H1 (cell line): ENCODE measurements at regions not wholly inside any gene's neighbourhood (a gene's known extent, or its start where the extent isn't known, plus 50 kb on each side); places are given as distances from the start of the nearest gene placed in this dataset.

Source experiments
- CTCF ChIA-PET: fragments of 300-600 bp; sonication (Branson Sonifier 250); formaldehyde crosslinking; loops from one replicate; lab custom pipeline; 2021; ENCODE audit not compliant: partially characterized antibody; lab: Charles Lee
- POLR2A ChIA-PET: fragments of 300-600 bp; sonication (Branson Sonifier 250); formaldehyde crosslinking; loops from one replicate; lab custom pipeline; 2021; ENCODE audit warnings: inconsistent platforms; ENCODE audit not compliant: partially characterized antibody; lab: Charles Lee
- DNase-seq, 2 experiments: peaks; one replicate each; pipeline versions ENCODE4 v3.0.0 to v3.0.0-alpha.2; 2010 to 2022; ENCODE audit warnings: low spot score in 2 of 2, low read depth in 1 of 2, mixed read lengths in 1 of 2
- FAIRE-seq: peaks from 2 replicates; lab custom pipeline; 2011; peaks lifted over from hg19 to GRCh38; lab: Jason Lieb, UNC
- H2AFZ ChIP-seq: 2 replicates; pipeline ENCODE4 v1.8.1; 2012; ENCODE audit warnings: low read length, inconsistent platforms
- H2AK5ac ChIP-seq: 2 replicates; pipeline ENCODE4 v1.6.1; 2013; ENCODE audit warnings: low read depth, low read length
- H2BK120ac ChIP-seq: replicated peaks from 2 replicates; pipeline ENCODE3; 2013; ENCODE audit warnings: low read depth, low read length, inconsistent platforms
- H2BK12ac ChIP-seq: 2 replicates; pipeline ENCODE4 v1.6.1; 2013; ENCODE audit warnings: low read depth, low read length
- H2BK15ac ChIP-seq: 2 replicates; pipeline ENCODE4 v1.6.1; 2013; ENCODE audit warnings: low read length
- H2BK20ac ChIP-seq: 2 replicates; pipeline ENCODE4 v1.6.1; 2013; ENCODE audit warnings: low read length
- H2BK5ac ChIP-seq: 2 replicates; pipeline ENCODE4 v1.6.1; 2013; ENCODE audit warnings: low read depth, low read length
- H3K14ac ChIP-seq: 2 replicates; pipeline ENCODE4 v1.6.1; 2013; ENCODE audit warnings: inconsistent platforms; ENCODE audit not compliant: insufficient read length
- H3K18ac ChIP-seq: 2 replicates; pipeline ENCODE4 v1.6.1; 2013; ENCODE audit warnings: low read length; ENCODE audit errors: extremely low read depth
- H3K23ac ChIP-seq: 2 replicates; pipeline ENCODE4 v1.6.1; 2013; ENCODE audit warnings: inconsistent platforms; ENCODE audit not compliant: insufficient read length
- H3K23me2 ChIP-seq: 2 replicates; pipeline ENCODE4 v1.6.1; 2013; ENCODE audit warnings: low read depth, low read length
- H3K27ac ChIP-seq: 2 replicates; pipeline ENCODE4 v1.6.1; 2011; ENCODE audit warnings: low read depth, low read length, inconsistent platforms
- H3K27me3 ChIP-seq, 4 experiments: replicated peaks in 1 of 4; 1 replicate in 1 of 4; 2 replicates in 3 of 4; pipeline versions ENCODE4 v1.6.1 to v1.8.1; 2011 to 2013; ENCODE audit warnings: low read length in 3 of 4, mild to moderate bottlenecking in 3 of 4, inconsistent platforms in 2 of 4, mixed read lengths in 2 of 4, moderate library complexity in 1 of 4; ENCODE audit not compliant: control insufficient read depth in 3 of 4, insufficient read depth in 3 of 4; ENCODE audit errors: extremely low read depth in 1 of 4
- H3K36me3 ChIP-seq, 4 experiments: 2 replicates each; pipeline versions ENCODE4 v1.6.1 to v1.8.1; 2011 to 2013; ENCODE audit warnings: mild to moderate bottlenecking in 4 of 4, low read length in 3 of 4, moderate library complexity in 2 of 4, control low read depth in 1 of 4, inconsistent platforms in 1 of 4; ENCODE audit not compliant: insufficient read depth in 4 of 4, control insufficient read depth in 2 of 4
- H3K4ac ChIP-seq: replicated peaks from 2 replicates; pipeline ENCODE3; 2013; ENCODE audit warnings: low read length, low read depth, mixed read lengths, inconsistent platforms; ENCODE audit not compliant: insufficient read length
- H3K4me1 ChIP-seq, 4 experiments: replicated peaks in 1 of 4; 1 replicate in 1 of 4; 2 replicates in 3 of 4; pipeline versions ENCODE4 v1.6.1 to v1.8.1; 2011 to 2013; ENCODE audit warnings: low read length in 3 of 4, inconsistent platforms in 2 of 4, mixed read lengths in 1 of 4; ENCODE audit not compliant: insufficient read depth in 4 of 4, control insufficient read depth in 3 of 4
- H3K4me2 ChIP-seq, 2 experiments: 2 replicates each; pipeline versions ENCODE4 v1.6.1 to v1.8.1; 2011 to 2013; ENCODE audit warnings: low read depth in 2 of 2, low read length in 2 of 2, control low read depth in 1 of 2, inconsistent platforms in 1 of 2, mild to moderate bottlenecking in 1 of 2; ENCODE audit not compliant: insufficient read depth in 1 of 2
- H3K4me3 ChIP-seq, 4 experiments: fragments of 200-600, 300-600 bp in 1 of 4; sonication (generic), shearing (Covaris generic), sonication (Bioruptor Twin) in 1 of 4; 2 replicates each; pipeline versions ENCODE4 v1.5.1 to v1.8.1; 2011 to 2016; ENCODE audit warnings: low read length in 4 of 4, low read depth in 3 of 4, control low read depth in 2 of 4, inconsistent platforms in 2 of 4, mild to moderate bottlenecking in 2 of 4, mixed read lengths in 1 of 4, moderate library complexity in 1 of 4; ENCODE audit not compliant: insufficient read depth in 2 of 4; ENCODE audit errors: extremely low read depth in 1 of 4
- H3K56ac ChIP-seq: replicated peaks from 2 replicates; pipeline ENCODE3; 2013; ENCODE audit warnings: low read depth, mild to moderate bottlenecking, mixed read lengths, low read length, inconsistent platforms; ENCODE audit not compliant: insufficient read length
- H3K79me1 ChIP-seq: 2 replicates; pipeline ENCODE4 v1.6.1; 2013; ENCODE audit warnings: low read depth, low read length, control low read depth
- H3K79me2 ChIP-seq, 2 experiments: 2 replicates each; pipeline versions ENCODE4 v1.6.1 to v1.8.1; 2012 to 2013; ENCODE audit warnings: low read length in 2 of 2, mild to moderate bottlenecking in 2 of 2, inconsistent platforms in 1 of 2; ENCODE audit not compliant: insufficient read depth in 2 of 2, control insufficient read depth in 1 of 2
- H3K9ac ChIP-seq, 4 experiments: replicated peaks in 1 of 4; 1 replicate in 1 of 4; 2 replicates in 3 of 4; pipeline versions ENCODE4 v1.6.1 to v1.8.1; 2011 to 2013; ENCODE audit warnings: low read depth in 3 of 4, low read length in 3 of 4, control low read depth in 2 of 4, mild to moderate bottlenecking in 2 of 4, moderate library complexity in 2 of 4, inconsistent platforms in 1 of 4; ENCODE audit errors: extremely low read depth in 1 of 4
- H3K9me3 ChIP-seq, 2 experiments: 2 replicates each; pipeline versions ENCODE4 v1.6.1 to v1.8.1; 2012 to 2013; ENCODE audit warnings: mild to moderate bottlenecking in 2 of 2, moderate library complexity in 2 of 2, control low read depth in 1 of 2, inconsistent platforms in 1 of 2, low read depth in 1 of 2, low read length in 1 of 2, mixed read lengths in 1 of 2; ENCODE audit not compliant: insufficient read depth in 2 of 2
- H4K20me1 ChIP-seq, 2 experiments: replicated peaks in 1 of 2; 2 replicates each; pipeline versions ENCODE3 to v1.8.1; 2011 to 2013; ENCODE audit warnings: inconsistent platforms in 2 of 2, low read length in 2 of 2, mild to moderate bottlenecking in 1 of 2; ENCODE audit not compliant: insufficient read depth in 2 of 2, control insufficient read depth in 1 of 2
- H4K5ac ChIP-seq: 2 replicates; pipeline ENCODE4 v1.6.1; 2013; ENCODE audit warnings: low read length, low read depth, mixed read lengths, inconsistent platforms; ENCODE audit not compliant: insufficient read length
- H4K8ac ChIP-seq: 2 replicates; pipeline ENCODE4 v1.8.0; 2013; ENCODE audit warnings: mild to moderate bottlenecking, moderate library complexity, low read length, inconsistent platforms; ENCODE audit not compliant: insufficient read depth; ENCODE audit errors: extremely low read depth
- H4K91ac ChIP-seq: replicated peaks from 2 replicates; pipeline ENCODE3; 2013; ENCODE audit warnings: low read length, mixed read lengths, inconsistent platforms; ENCODE audit not compliant: insufficient read length
- CBX5 ChIP-seq: fragments of 300-800, 300-1000 bp; sonication (generic); IDR thresholded peaks from 2 replicates; pipeline ENCODE4 v1.7.1; 2016; ENCODE audit warnings: antibody characterized with exemption, low read length, low read depth
- CHD1 ChIP-seq: IDR thresholded peaks from 2 replicates; pipeline ENCODE4 v1.6.1; 2012; ENCODE audit warnings: low read depth, low read length, improper control_type of control experiment
- CHD2 ChIP-seq: IDR thresholded peaks from 2 replicates; pipeline ENCODE4 v1.6.1; 2012; ENCODE audit warnings: low read length, improper control_type of control experiment
- KDM1A ChIP-seq: fragments of 200-600, 300-600 bp; sonication (generic); IDR thresholded peaks from 2 replicates; pipeline ENCODE4 v1.7.1; 2016; ENCODE audit warnings: mild to moderate bottlenecking, low read length, borderline replicate concordance
- KDM4A ChIP-seq: IDR thresholded peaks from one replicate; pipeline ENCODE4 v1.7.1; 2012; ENCODE audit warnings: low read depth, mild to moderate bottlenecking, moderate library complexity, low read length, inconsistent platforms; ENCODE audit not compliant: severe bottlenecking
- NANOG ChIP-seq: IDR thresholded peaks from 2 replicates; pipeline ENCODE4 v1.6.1; 2011; ENCODE audit warnings: low read length, low read depth, mild to moderate bottlenecking, inconsistent platforms; ENCODE audit not compliant: insufficient read depth, poor library complexity, severe bottlenecking
- PHF8 ChIP-seq: fragments of 200-600 bp; sonication (generic); conservative IDR thresholded peaks from 2 replicates; pipeline ENCODE4 v1.7.1; 2012; ENCODE audit warnings: low read depth, mild to moderate bottlenecking, inconsistent platforms, low read length, moderate library complexity
- POLR2A ChIP-seq, 2 experiments: IDR thresholded peaks; 1 replicate in 1 of 2; 2 replicates in 1 of 2; pipeline ENCODE4 v1.6.1; 2011; ENCODE audit warnings: low read depth in 2 of 2, low read length in 2 of 2, mild to moderate bottlenecking in 2 of 2; ENCODE audit errors: control extremely low read depth in 1 of 2
- POLR2AphosphoS5 ChIP-seq: IDR thresholded peaks from 2 replicates; pipeline ENCODE4 v1.6.1; 2011; ENCODE audit warnings: low read depth, low read length
- RNF2 ChIP-seq: fragments of 200-900, 300-1000 bp; sonication (generic); IDR thresholded peaks from 2 replicates; pipeline ENCODE4 v1.7.1; 2016; ENCODE audit warnings: borderline replicate concordance, low read depth, mild to moderate bottlenecking, antibody characterized with exemption, low read length; ENCODE audit not compliant: poor library complexity, severe bottlenecking; ENCODE audit errors: missing control alignments
- SRF ChIP-seq: IDR thresholded peaks from 2 replicates; pipeline ENCODE4 v1.6.1; 2011; ENCODE audit warnings: mild to moderate bottlenecking, low read depth, low read length, moderate library complexity
- YY1 ChIP-seq: IDR thresholded peaks from 2 replicates; pipeline ENCODE4 v1.6.1; 2011; ENCODE audit warnings: low read depth, mild to moderate bottlenecking, low read length
- WGBS, 2 experiments: shearing (Covaris generic) in 1 of 2; methylation state at CpG; one replicate each; pipeline versions ENCODE4 v1.1.6 to v1.1.7; 2013 to 2015; ENCODE audit warnings: low lambda C conversion rate in 2 of 2, mixed read lengths in 2 of 2, inconsistent platforms in 1 of 2, low coverage in 1 of 2, missing lambda C conversion rate in 1 of 2; ENCODE audit not compliant: insufficient replicate concordance in 2 of 2, insufficient coverage in 1 of 2, insufficient read length in 1 of 2; ENCODE audit errors: extremely low coverage in 1 of 2, missing lambda C conversion rate in 1 of 2; 5-methylcytosine and 5-hydroxymethylcytosine counted together
- TF ChIP-seq, protein P1 (sequence below): IDR thresholded peaks from 2 replicates; pipeline ENCODE4 v1.6.1; 2011; ENCODE audit warnings: low read depth, mild to moderate bottlenecking, low read length; ENCODE audit not compliant: insufficient read depth

DNA sequence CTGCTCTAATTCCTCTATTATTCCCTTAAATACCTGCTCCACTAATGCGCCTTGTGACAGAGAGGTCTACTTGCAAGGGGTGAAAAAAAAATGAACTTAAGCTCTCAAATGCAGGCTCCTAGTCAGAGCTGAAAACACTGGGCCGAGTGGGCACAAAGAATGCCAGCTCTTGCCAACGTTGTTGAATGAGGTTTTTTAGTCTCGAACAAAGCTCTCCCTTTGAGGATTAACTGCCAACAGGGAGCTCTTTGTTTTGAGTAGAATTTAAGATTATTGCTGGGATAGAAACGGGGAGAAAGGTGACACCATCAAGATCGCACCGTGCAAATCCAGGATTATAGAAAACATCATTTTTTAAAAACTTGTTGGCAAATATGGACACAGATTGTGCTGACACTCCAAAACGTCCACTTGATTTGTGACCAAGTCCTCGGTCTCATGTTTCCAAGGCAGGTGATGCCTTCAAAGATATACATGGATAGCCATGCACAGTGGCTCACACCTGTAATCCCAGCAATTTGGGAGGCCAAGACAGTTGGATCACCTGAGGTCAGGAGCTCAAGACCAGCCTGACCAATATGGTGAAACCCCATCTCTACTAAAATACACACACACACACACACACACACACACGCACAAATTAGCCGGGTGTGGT, 163.2 kb downstream of the BMP7 start:
- H4K91ac ChIP-seq = no peak overlapping the region
- CTCF ChIA-PET = interaction anchor here (0.9 to 4.0 kb wide), 10 partner anchors 11 to 244 kb away, joined by 4 to 17 read pairs (median 5); partner anchors contain the start of gene SPO11
- H2AFZ ChIP-seq = no peak overlapping the region
- DNase-seq = no peak
- no peaks in the 10 kb centered on the region for H3K79me1 ChIP-seq
- H3K27ac ChIP-seq = no peak overlapping the region
- no peak overlapping the region for H3K23ac ChIP-seq
- no peak overlapping the region for H4K5ac ChIP-seq
- H3K36me3 ChIP-seq = no peaks in the 10 kb centered on the region
- H4K20me1 ChIP-seq = no peaks in the 10 kb centered on the region
- no peaks in the 10 kb centered on the region for H3K23me2 ChIP-seq
- H3K18ac ChIP-seq = no peak overlapping the region
- H3K4me3 ChIP-seq = no peak overlapping the region
- TF ChIP-seq CBX5 (no peak), SRF (no peak), PHF8 (no peak), POLR2A (IDR thresholded peaks at IDR 0.05; ENCODE audit: control extremely low read depth in 1 of 2, low read depth in 2 of 2, low read length in 2 of 2) (no peak), POLR2AphosphoS5 (no peak), KDM4A (no peak), RNF2 (no peak), KDM1A (no peak), YY1 (no peak), NANOG (no peak), CHD2 (no peak), CHD1 (no peak)
- TF ChIP-seq, protein P1, sequence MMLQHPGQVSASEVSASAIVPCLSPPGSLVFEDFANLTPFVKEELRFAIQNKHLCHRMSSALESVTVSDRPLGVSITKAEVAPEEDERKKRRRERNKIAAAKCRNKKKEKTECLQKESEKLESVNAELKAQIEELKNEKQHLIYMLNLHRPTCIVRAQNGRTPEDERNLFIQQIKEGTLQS = no peak
- no peak overlapping the region for H3K56ac ChIP-seq
- H3K79me2 ChIP-seq = no peaks in the 10 kb centered on the region
- no peak overlapping the region for H2BK15ac ChIP-seq
- no peak overlapping the region for H3K4me2 ChIP-seq
- no peak overlapping the region for H2AK5ac ChIP-seq
- FAIRE-seq = no peak
- no peak overlapping the region for H3K9ac ChIP-seq
- H3K4me1 ChIP-seq = no peaks in the 10 kb centered on the region
- H2BK120ac ChIP-seq = no peak overlapping the region
- no peaks in the 10 kb centered on the region for H3K27me3 ChIP-seq
- no peak overlapping the region for H2BK20ac ChIP-seq
- H3K14ac ChIP-seq = no peak overlapping the region
- H4K8ac ChIP-seq = no peak overlapping the region
- no peak overlapping the region for H3K4ac ChIP-seq
- no peak overlapping the region for H2BK5ac ChIP-seq
- no peak overlapping the region for H2BK12ac ChIP-seq
- 88% methylated on average over 11 of the region's 11 CpGs; no CpG with 5 or more reads in 1 of the 2 experiments for WGBS, 2 experiments
- H3K9me3 ChIP-seq = no peaks in the 10 kb centered on the region
- POLR2A ChIA-PET = interaction anchor here (1.3 kb wide), 1 partner anchor 12 kb away, joined by 3 read pairs; no protein-coding TSS in a partner anchor
